HepG2 (cell line): ENCODE measurements at regions not wholly inside any gene's neighbourhood (a gene's known extent, or its start where the extent isn't known, plus 50 kb on each side); places are given as distances from the start of the nearest gene placed in this dataset.

Experiments
- ATAC-seq: fragments of 200-7000 bp; cut with Tn5 transposase; 3 replicates; pipeline ENCODE4 v1.9.1; 2020; ENCODE audit warnings: mild to moderate bottlenecking, moderate library complexity
- BruUV-seq: library from RNA; stranded (reverse); fragments of 400-500 nt; replicated peaks from 2 replicates; lab custom pipeline; 2021; lab: Mats Ljungman, UMichigan
- CTCF ChIA-PET: fragments of 300-600 bp; formaldehyde crosslinking; extraction: SDS; loops from one replicate; lab custom pipeline; 2021; ENCODE audit warnings: low total read pairs, inconsistent platforms, low intra/inter-chr PET ratio; lab: Yijun Ruan, JAX
- POLR2A ChIA-PET: fragments of 350-600 bp; sonication (Branson Sonifier 250); formaldehyde crosslinking; loops from one replicate; lab custom pipeline; 2020; ENCODE audit warnings: antibody characterized with exemption, inconsistent platforms; lab: Yijun Ruan, JAX
- DNase-seq: peaks from one replicate; pipeline ENCODE4 v3.0.0-alpha.2; 2015; ENCODE audit warnings: low spot score
- FAIRE-seq: peaks from 3 replicates; lab custom pipeline; 2011; peaks lifted over from hg19 to GRCh38; lab: Jason Lieb, UNC
- H2AFZ ChIP-seq: one replicate; pipeline ENCODE4 v1.6.1; 2011; ENCODE audit warnings: low read length, inconsistent platforms
- H3K27ac ChIP-seq: fragments of 300-600 bp; 3 replicates; pipeline ENCODE4 v1.8.0; 2011; ENCODE audit warnings: mixed run types, mild to moderate bottlenecking, mixed read lengths, low read length, inconsistent platforms; ENCODE audit not compliant: insufficient read depth; ENCODE audit errors: extremely low read length
- H3K27me3 ChIP-seq, 2 experiments: fragments of 200-600 bp in 1 of 2; 2 replicates in 1 of 2; 3 replicates in 1 of 2; pipeline versions ENCODE4 v1.6.0 to v1.8.0; 2011; ENCODE audit warnings: low read length in 2 of 2, mild to moderate bottlenecking in 2 of 2, moderate library complexity in 2 of 2, inconsistent platforms in 1 of 2; ENCODE audit not compliant: insufficient read depth in 2 of 2, control insufficient read depth in 1 of 2
- H3K36me3 ChIP-seq, 2 experiments: fragments of 200-600 bp in 1 of 2; replicated peaks in 1 of 2; 2 replicates in 1 of 2; 3 replicates in 1 of 2; pipeline versions ENCODE4 v1.5.1 to v1.8.0; 2011; ENCODE audit warnings: low read length in 2 of 2, inconsistent platforms in 1 of 2; ENCODE audit not compliant: insufficient read depth in 2 of 2, control insufficient read depth in 1 of 2
- H3K4me1 ChIP-seq: 2 replicates; pipeline ENCODE4 v1.5.1; 2012; ENCODE audit warnings: low read length, inconsistent platforms; ENCODE audit not compliant: insufficient read depth
- H3K4me2 ChIP-seq: 2 replicates; pipeline ENCODE4 v1.6.0; 2011; ENCODE audit warnings: low read depth, low read length, inconsistent platforms
- H3K4me3 ChIP-seq, 3 experiments: fragments of 200-600 bp in 1 of 3; sonication (generic), shearing (Covaris generic) in 1 of 3; replicated peaks in 1 of 3; 2 replicates each; pipeline ENCODE4 v1.5.1; 2011 to 2016; ENCODE audit warnings: low read length in 3 of 3, inconsistent platforms in 2 of 3, low read depth in 2 of 3, mild to moderate bottlenecking in 2 of 3, control low read depth in 1 of 3, mixed read lengths in 1 of 3; ENCODE audit not compliant: insufficient read depth in 1 of 3
- H3K79me2 ChIP-seq: one replicate; pipeline ENCODE4 v1.6.1; 2011; ENCODE audit warnings: low read length, inconsistent platforms; ENCODE audit not compliant: insufficient read depth
- H3K9ac ChIP-seq: 2 replicates; pipeline ENCODE4 v1.6.0; 2011; ENCODE audit warnings: mild to moderate bottlenecking, low read depth, low read length, inconsistent platforms; ENCODE audit not compliant: insufficient read depth
- H3K9me3 ChIP-seq: 2 replicates; pipeline ENCODE4 v1.5.1; 2012; ENCODE audit warnings: mild to moderate bottlenecking, low read length
- H4K20me1 ChIP-seq: 2 replicates; pipeline ENCODE4 v1.6.0; 2011; ENCODE audit warnings: inconsistent platforms, mild to moderate bottlenecking, low read length, moderate library complexity; ENCODE audit not compliant: insufficient read depth
- GABPA ChIP-seq, 2 experiments: IDR thresholded peaks; 2 replicates each; pipeline ENCODE4 v1.6.1; 2011 to 2016; ENCODE audit warnings: low read depth in 2 of 2, low read length in 1 of 2, missing biosample characterization in 1 of 2, missing genetic modification characterization in 1 of 2
- GABPB1 ChIP-seq: IDR thresholded peaks from 2 replicates; pipeline ENCODE4 v1.6.1; 2016; ENCODE audit warnings: mild to moderate bottlenecking, missing genetic modification reagents, moderate library complexity, missing compliant biosample characterization
- HNRNPK ChIP-seq: fragments of 200-400 bp; formaldehyde crosslinking; IDR thresholded peaks from 2 replicates; pipeline ENCODE4 v1.6.1; 2018; ENCODE audit warnings: low read length, low read depth, moderate library complexity, mild to moderate bottlenecking; ENCODE audit not compliant: poor library complexity, severe bottlenecking
- PHF20 ChIP-seq: sonication (generic); formaldehyde crosslinking; IDR thresholded peaks from 2 replicates; pipeline ENCODE4 v1.5.0; 2020; ENCODE audit warnings: mild to moderate bottlenecking, missing genetic modification reagents
- ZNF552 ChIP-seq: sonication (generic); formaldehyde crosslinking; IDR thresholded peaks from 2 replicates; pipeline ENCODE4 v1.9.0; 2022; ENCODE audit warnings: missing genetic modification reagents, mild to moderate bottlenecking, borderline replicate concordance
- ZNF784 ChIP-seq: sonication (generic); formaldehyde crosslinking; IDR thresholded peaks from 2 replicates; pipeline ENCODE4 v1.5.1; 2020; ENCODE audit warnings: missing genetic modification reagents, mild to moderate bottlenecking, borderline replicate concordance
- WGBS: methylation state at CpG from one replicate; pipeline ENCODE4 v1.1.6; 2017; ENCODE audit warnings: low lambda C conversion rate; 5-methylcytosine and 5-hydroxymethylcytosine counted together
- in situ Hi-C: cut with HindIII; loops from 2 replicates; pipeline ENCODE4 v1.10.0; 2017; ENCODE audit warnings: low pct_unique_long_range_greater_than_20kb; ENCODE audit not compliant: extremely low pct_ligation_motif_present
- intact Hi-C: fragments of 100-400 bp; cut with micrococcal nuclease; formaldehyde crosslinking; loops from one replicate; pipeline ENCODE4 v1.10.0; 2022; ENCODE audit not compliant: unreplicated experiment

DNA sequence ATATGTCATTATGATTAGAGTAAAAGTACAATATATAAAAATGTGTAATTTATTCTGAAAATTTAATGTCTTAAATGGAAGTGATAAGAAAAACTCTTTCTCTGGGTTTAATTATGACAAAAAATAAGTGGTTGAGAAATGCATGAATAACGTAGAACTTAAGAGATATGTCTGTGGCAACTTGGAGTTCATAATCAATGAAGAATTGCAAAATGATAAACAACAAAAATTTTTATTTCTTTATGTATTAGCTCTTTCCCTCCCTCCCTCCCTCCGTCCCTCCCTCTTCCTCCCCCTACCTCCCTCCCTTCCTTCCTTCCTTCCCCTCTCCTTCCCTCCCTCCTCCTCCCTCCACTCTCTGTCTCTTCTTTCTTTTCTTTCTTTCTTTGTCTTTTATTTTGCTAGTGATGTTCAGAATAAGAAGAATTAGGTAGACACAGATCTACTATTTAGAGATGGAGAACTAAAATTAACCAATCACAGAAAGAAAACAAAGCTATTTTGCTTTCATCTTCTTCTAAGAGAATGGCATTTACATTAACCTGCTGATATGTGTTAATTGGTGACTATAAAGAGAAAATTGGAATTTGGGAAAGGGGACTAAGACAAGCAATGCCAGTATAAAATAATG, 96.3 kb upstream of the PDC start:
- Histone ChIP-seq H2AFZ (no peak overlapping the region), H3K9ac (no peak overlapping the region)
- CTCF ChIA-PET = no interaction called here
- in situ Hi-C loops = no loop called here
- TF ChIP-seq HNRNPK (peak; percentile 96), PHF20 (CRISPR knock-in tag) (no peak)
- TF ChIP-seq, all 625 proteins: peak for 1
- H3K4me1 ChIP-seq = no peaks in the 10 kb centered on the region
- POLR2A ChIA-PET = no interaction called here
- WGBS = 0% methylated on average over 2 of the region's 2 CpGs
- no peaks in the 10 kb centered on the region for H4K20me1 ChIP-seq
- H3K27ac ChIP-seq = no peak overlapping the region
- no peaks in the 10 kb centered on the region for H3K36me3 ChIP-seq
- no peak overlapping the region for H3K4me3 ChIP-seq
- no peaks in the 10 kb centered on the region for H3K27me3 ChIP-seq
- intact Hi-C loops = no loop called here
- peaks cover 15% of the 10 kb centered on the region; the same call in 1 of the 2 replicates for H3K9me3 ChIP-seq
- FAIRE-seq = no peak
- no peaks in the 10 kb centered on the region for H3K79me2 ChIP-seq
- DNase-seq = no peak
- no peak overlapping the region for H3K4me2 ChIP-seq
- ATAC-seq = no peak
- BruUV-seq = no TSS peak

DNA sequence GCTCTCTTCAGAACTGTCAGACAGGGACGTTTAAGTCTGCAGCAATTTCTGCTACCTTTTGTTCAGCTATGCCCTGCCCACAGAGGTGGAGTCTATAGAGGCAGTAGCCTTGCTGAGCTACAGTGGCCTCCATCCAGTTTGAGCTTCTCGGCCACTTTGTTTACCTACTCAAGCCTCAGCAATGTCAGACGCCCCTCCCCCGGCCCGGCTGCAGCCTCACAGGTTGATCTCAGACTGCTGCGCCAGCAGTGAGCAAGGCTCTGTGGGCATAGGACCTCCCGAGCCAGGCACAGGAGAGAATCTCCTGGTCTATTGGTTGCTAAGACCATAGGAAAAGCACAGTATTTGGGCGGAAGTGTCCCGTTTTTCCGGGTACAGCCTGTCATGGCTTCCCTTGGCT, 89.9 kb upstream of the PDC start:
- intact Hi-C loops = no loop called here
- 6% methylated on average over 3 of the region's 10 CpGs for WGBS
- no peak for DNase-seq

More for the DNA sequence above, 89.9 kb upstream of the PDC start:
- H3K4me2 ChIP-seq = peak overlapping the region; percentile 57
- POLR2A ChIA-PET = no interaction called here
- FAIRE-seq (no peak), ATAC-seq (peak; percentile 41; the same call in 2 of the 3 replicates)
- no peaks in the 10 kb centered on the region for H3K36me3 ChIP-seq
- H3K4me3 ChIP-seq = no peak overlapping the region; a peak in 1 of 6 replicates
- no peak for TF ChIP-seq ZNF552 (CRISPR knock-in tag)
- TF ChIP-seq ZNF784 (CRISPR knock-in tag) = no peak
- peak; percentile 50 for TF ChIP-seq GABPB1 (CRISPR knock-in tag)
- TF ChIP-seq GABPA (IDR thresholded peaks at IDR 0.05; ENCODE audit: low read depth, low read length) = 0 out of 2 replicates have a peak, but pooled peaks have one; percentile 18
- peak; percentile 73 for TF ChIP-seq GABPA (CRISPR knock-in tag; IDR thresholded peaks at IDR 0.05; ENCODE audit: low read depth)
- H3K4me1 ChIP-seq = no peaks in the 10 kb centered on the region
- no peaks in the 10 kb centered on the region for H4K20me1 ChIP-seq
- H3K27ac ChIP-seq = no peak overlapping the region
- CTCF ChIA-PET = no interaction called here
- H3K9ac ChIP-seq = no peak overlapping the region
- H2AFZ ChIP-seq = no peak overlapping the region
- H3K79me2 ChIP-seq = no peaks in the 10 kb centered on the region
- no peaks in the 10 kb centered on the region for H3K27me3 ChIP-seq
- in situ Hi-C loops = no loop called here
- peaks cover 33% of the 10 kb centered on the region for H3K9me3 ChIP-seq
- BruUV-seq = no TSS peak
